H1 (cell line): ENCODE measurements at regions not wholly inside any gene's neighbourhood (a gene's known extent, or its start where the extent isn't known, plus 50 kb on each side); places are given as distances from the start of the nearest gene placed in this dataset.

Experiments
- CTCF ChIA-PET: fragments of 300-600 bp; sonication (Branson Sonifier 250); formaldehyde crosslinking; loops from one replicate; lab custom pipeline; 2021; ENCODE audit not compliant: partially characterized antibody; lab: Charles Lee
- POLR2A ChIA-PET: fragments of 300-600 bp; sonication (Branson Sonifier 250); formaldehyde crosslinking; loops from one replicate; lab custom pipeline; 2021; ENCODE audit warnings: inconsistent platforms; ENCODE audit not compliant: partially characterized antibody; lab: Charles Lee
- DNase-seq, 2 experiments: peaks; one replicate each; pipeline versions ENCODE4 v3.0.0 to v3.0.0-alpha.2; 2010 to 2022; ENCODE audit warnings: low spot score in 2 of 2, low read depth in 1 of 2, mixed read lengths in 1 of 2
- FAIRE-seq: peaks from 2 replicates; lab custom pipeline; 2011; peaks lifted over from hg19 to GRCh38; lab: Jason Lieb, UNC
- H2AFZ ChIP-seq: 2 replicates; pipeline ENCODE4 v1.8.1; 2012; ENCODE audit warnings: low read length, inconsistent platforms
- H2AK5ac ChIP-seq: 2 replicates; pipeline ENCODE4 v1.6.1; 2013; ENCODE audit warnings: low read depth, low read length
- H2BK120ac ChIP-seq: replicated peaks from 2 replicates; pipeline ENCODE3; 2013; ENCODE audit warnings: low read depth, low read length, inconsistent platforms
- H2BK12ac ChIP-seq: 2 replicates; pipeline ENCODE4 v1.6.1; 2013; ENCODE audit warnings: low read depth, low read length
- H2BK15ac ChIP-seq: 2 replicates; pipeline ENCODE4 v1.6.1; 2013; ENCODE audit warnings: low read length
- H2BK20ac ChIP-seq: 2 replicates; pipeline ENCODE4 v1.6.1; 2013; ENCODE audit warnings: low read length
- H2BK5ac ChIP-seq: 2 replicates; pipeline ENCODE4 v1.6.1; 2013; ENCODE audit warnings: low read depth, low read length
- H3K14ac ChIP-seq: 2 replicates; pipeline ENCODE4 v1.6.1; 2013; ENCODE audit warnings: inconsistent platforms; ENCODE audit not compliant: insufficient read length
- H3K18ac ChIP-seq: 2 replicates; pipeline ENCODE4 v1.6.1; 2013; ENCODE audit warnings: low read length; ENCODE audit errors: extremely low read depth
- H3K23ac ChIP-seq: 2 replicates; pipeline ENCODE4 v1.6.1; 2013; ENCODE audit warnings: inconsistent platforms; ENCODE audit not compliant: insufficient read length
- H3K23me2 ChIP-seq: 2 replicates; pipeline ENCODE4 v1.6.1; 2013; ENCODE audit warnings: low read depth, low read length
- H3K27ac ChIP-seq: 2 replicates; pipeline ENCODE4 v1.6.1; 2011; ENCODE audit warnings: low read depth, low read length, inconsistent platforms
- H3K27me3 ChIP-seq, 4 experiments: replicated peaks in 1 of 4; 1 replicate in 1 of 4; 2 replicates in 3 of 4; pipeline versions ENCODE4 v1.6.1 to v1.8.1; 2011 to 2013; ENCODE audit warnings: low read length in 3 of 4, mild to moderate bottlenecking in 3 of 4, inconsistent platforms in 2 of 4, mixed read lengths in 2 of 4, moderate library complexity in 1 of 4; ENCODE audit not compliant: control insufficient read depth in 3 of 4, insufficient read depth in 3 of 4; ENCODE audit errors: extremely low read depth in 1 of 4
- H3K36me3 ChIP-seq, 4 experiments: 2 replicates each; pipeline versions ENCODE4 v1.6.1 to v1.8.1; 2011 to 2013; ENCODE audit warnings: mild to moderate bottlenecking in 4 of 4, low read length in 3 of 4, moderate library complexity in 2 of 4, control low read depth in 1 of 4, inconsistent platforms in 1 of 4; ENCODE audit not compliant: insufficient read depth in 4 of 4, control insufficient read depth in 2 of 4
- H3K4ac ChIP-seq: replicated peaks from 2 replicates; pipeline ENCODE3; 2013; ENCODE audit warnings: low read length, low read depth, mixed read lengths, inconsistent platforms; ENCODE audit not compliant: insufficient read length
- H3K4me1 ChIP-seq, 4 experiments: replicated peaks in 1 of 4; 1 replicate in 1 of 4; 2 replicates in 3 of 4; pipeline versions ENCODE4 v1.6.1 to v1.8.1; 2011 to 2013; ENCODE audit warnings: low read length in 3 of 4, inconsistent platforms in 2 of 4, mixed read lengths in 1 of 4; ENCODE audit not compliant: insufficient read depth in 4 of 4, control insufficient read depth in 3 of 4
- H3K4me2 ChIP-seq, 2 experiments: 2 replicates each; pipeline versions ENCODE4 v1.6.1 to v1.8.1; 2011 to 2013; ENCODE audit warnings: low read depth in 2 of 2, low read length in 2 of 2, control low read depth in 1 of 2, inconsistent platforms in 1 of 2, mild to moderate bottlenecking in 1 of 2; ENCODE audit not compliant: insufficient read depth in 1 of 2
- H3K4me3 ChIP-seq, 4 experiments: fragments of 200-600, 300-600 bp in 1 of 4; sonication (generic), shearing (Covaris generic), sonication (Bioruptor Twin) in 1 of 4; 2 replicates each; pipeline versions ENCODE4 v1.5.1 to v1.8.1; 2011 to 2016; ENCODE audit warnings: low read length in 4 of 4, low read depth in 3 of 4, control low read depth in 2 of 4, inconsistent platforms in 2 of 4, mild to moderate bottlenecking in 2 of 4, mixed read lengths in 1 of 4, moderate library complexity in 1 of 4; ENCODE audit not compliant: insufficient read depth in 2 of 4; ENCODE audit errors: extremely low read depth in 1 of 4
- H3K56ac ChIP-seq: replicated peaks from 2 replicates; pipeline ENCODE3; 2013; ENCODE audit warnings: low read depth, mild to moderate bottlenecking, mixed read lengths, low read length, inconsistent platforms; ENCODE audit not compliant: insufficient read length
- H3K79me1 ChIP-seq: 2 replicates; pipeline ENCODE4 v1.6.1; 2013; ENCODE audit warnings: low read depth, low read length, control low read depth
- H3K79me2 ChIP-seq, 2 experiments: 2 replicates each; pipeline versions ENCODE4 v1.6.1 to v1.8.1; 2012 to 2013; ENCODE audit warnings: low read length in 2 of 2, mild to moderate bottlenecking in 2 of 2, inconsistent platforms in 1 of 2; ENCODE audit not compliant: insufficient read depth in 2 of 2, control insufficient read depth in 1 of 2
- H3K9ac ChIP-seq, 4 experiments: replicated peaks in 1 of 4; 1 replicate in 1 of 4; 2 replicates in 3 of 4; pipeline versions ENCODE4 v1.6.1 to v1.8.1; 2011 to 2013; ENCODE audit warnings: low read depth in 3 of 4, low read length in 3 of 4, control low read depth in 2 of 4, mild to moderate bottlenecking in 2 of 4, moderate library complexity in 2 of 4, inconsistent platforms in 1 of 4; ENCODE audit errors: extremely low read depth in 1 of 4
- H3K9me3 ChIP-seq, 2 experiments: 2 replicates each; pipeline versions ENCODE4 v1.6.1 to v1.8.1; 2012 to 2013; ENCODE audit warnings: mild to moderate bottlenecking in 2 of 2, moderate library complexity in 2 of 2, control low read depth in 1 of 2, inconsistent platforms in 1 of 2, low read depth in 1 of 2, low read length in 1 of 2, mixed read lengths in 1 of 2; ENCODE audit not compliant: insufficient read depth in 2 of 2
- H4K20me1 ChIP-seq, 2 experiments: replicated peaks in 1 of 2; 2 replicates each; pipeline versions ENCODE3 to v1.8.1; 2011 to 2013; ENCODE audit warnings: inconsistent platforms in 2 of 2, low read length in 2 of 2, mild to moderate bottlenecking in 1 of 2; ENCODE audit not compliant: insufficient read depth in 2 of 2, control insufficient read depth in 1 of 2
- H4K5ac ChIP-seq: 2 replicates; pipeline ENCODE4 v1.6.1; 2013; ENCODE audit warnings: low read length, low read depth, mixed read lengths, inconsistent platforms; ENCODE audit not compliant: insufficient read length
- H4K8ac ChIP-seq: 2 replicates; pipeline ENCODE4 v1.8.0; 2013; ENCODE audit warnings: mild to moderate bottlenecking, moderate library complexity, low read length, inconsistent platforms; ENCODE audit not compliant: insufficient read depth; ENCODE audit errors: extremely low read depth
- H4K91ac ChIP-seq: replicated peaks from 2 replicates; pipeline ENCODE3; 2013; ENCODE audit warnings: low read length, mixed read lengths, inconsistent platforms; ENCODE audit not compliant: insufficient read length
- CTCF ChIP-seq, 3 experiments: IDR thresholded peaks; 1 replicate in 2 of 3; 2 replicates in 1 of 3; pipeline versions ENCODE4 v1.5.1 to v1.6.1; 2011; ENCODE audit warnings: low read length in 3 of 3, mild to moderate bottlenecking in 3 of 3, inconsistent platforms in 2 of 3, low read depth in 1 of 3, moderate library complexity in 1 of 3; ENCODE audit not compliant: insufficient read depth in 1 of 3; ENCODE audit errors: control extremely low read depth in 1 of 3
- HDAC6 ChIP-seq: IDR thresholded peaks from one replicate; pipeline ENCODE4 v1.7.1; 2012; ENCODE audit warnings: low read depth, mild to moderate bottlenecking, inconsistent platforms, low read length, moderate library complexity
- RAD21 ChIP-seq, 2 experiments: IDR thresholded peaks in 1 of 2; conservative IDR thresholded peaks in 1 of 2; 2 replicates each; pipeline ENCODE4 v1.6.1; 2011; ENCODE audit warnings: low read depth in 2 of 2, low read length in 2 of 2, improper control_type of control experiment in 1 of 2, inconsistent platforms in 1 of 2, mild to moderate bottlenecking in 1 of 2, moderate library complexity in 1 of 2
- TCF12 ChIP-seq: IDR thresholded peaks from 2 replicates; pipeline ENCODE4 v1.6.1; 2011; ENCODE audit warnings: low read depth, mild to moderate bottlenecking, low read length
- WGBS, 2 experiments: shearing (Covaris generic) in 1 of 2; methylation state at CpG; one replicate each; pipeline versions ENCODE4 v1.1.6 to v1.1.7; 2013 to 2015; ENCODE audit warnings: low lambda C conversion rate in 2 of 2, mixed read lengths in 2 of 2, inconsistent platforms in 1 of 2, low coverage in 1 of 2, missing lambda C conversion rate in 1 of 2; ENCODE audit not compliant: insufficient replicate concordance in 2 of 2, insufficient coverage in 1 of 2, insufficient read length in 1 of 2; ENCODE audit errors: extremely low coverage in 1 of 2, missing lambda C conversion rate in 1 of 2; 5-methylcytosine and 5-hydroxymethylcytosine counted together

GRCh38 chr12:92608151-92609091 lies 94.4 kb upstream of the PLEKHG7 start:
- Histone ChIP-seq H3K9me3 (peaks cover 3 to 11% of the 10 kb centered on the region in 2 experiments; a peak in 2 of 4 replicates), H3K79me1 (no peaks in the 10 kb centered on the region), H2BK15ac (no peak overlapping the region), H3K27me3 (no peaks in the 10 kb centered on the region), H3K14ac (no peak overlapping the region), H3K4me3 (no peak overlapping the region), H2AK5ac (no peak overlapping the region), H4K5ac (no peak overlapping the region), H2BK12ac (no peak overlapping the region), H4K20me1 (no peaks in the 10 kb centered on the region), H3K36me3 (no peaks in the 10 kb centered on the region; a peak in 1 of 8 replicates), H3K27ac (no peak overlapping the region), H3K56ac (no peak overlapping the region), H3K4me2 (no peak overlapping the region), H3K18ac (no peak overlapping the region), H3K23ac (no peak overlapping the region), H4K8ac (no peak overlapping the region), H2BK120ac (no peak overlapping the region), H2BK20ac (no peak overlapping the region), H2AFZ (0 out of 2 replicates have a peak overlapping the region, but pooled peaks have one; percentile 49), H3K79me2 (no peaks in the 10 kb centered on the region), H3K9ac (no peak overlapping the region), H2BK5ac (no peak overlapping the region), H3K4me1 (peaks cover 2 to 10% (median 4%) of the 10 kb centered on the region in 4 experiments; a peak in 3 of 7 replicates), H3K4ac (no peak overlapping the region), H3K23me2 (no peaks in the 10 kb centered on the region), H4K91ac (no peak overlapping the region)
- ChIA-PET CTCF (interaction anchor here (0.6 to 3.1 kb wide), 19 partner anchors 9 to 1226 kb away, joined by 3 to 17 read pairs (median 3); no protein-coding TSS in a partner anchor), POLR2A (interaction anchor here (1.2 kb wide), 1 partner anchor 463 kb away, joined by 5 read pairs; the partner anchor contains the start of gene BTG1)
- TF ChIP-seq RAD21 (IDR thresholded peaks at IDR 0.05 in 1 of 2, conservative IDR thresholded peaks at IDR 0.05 in 1 of 2; ENCODE audit: low read depth in 2 of 2, low read length in 2 of 2) (peak; percentile 60 to 69), CTCF (IDR thresholded peaks at IDR 0.05; ENCODE audit: control extremely low read depth in 1 of 3, insufficient read depth in 1 of 3, low read depth in 1 of 3, low read length in 3 of 3) (peak in 2 of 3 experiments; percentile 43 to 62; a peak in 2 of 4 replicates), HDAC6 (no peak), TCF12 (no peak)
- 75% methylated on average over 8 of the region's 8 CpGs; no CpG with 5 or more reads in 1 of the 2 experiments for WGBS, 2 experiments
- peak; percentile 65 for FAIRE-seq
- no peak for DNase-seq
